GM23338 (cell line): ENCODE measurements at regions not wholly inside any gene's neighbourhood (a gene's known extent, or its start where the extent isn't known, plus 50 kb on each side); places are given as distances from the start of the nearest gene placed in this dataset.

Experiments
- ATAC-seq: fragments of 200-7000 bp; cut with Tn5 transposase; 3 replicates; pipeline ENCODE4 v1.9.1; 2020
- DNase-seq: peaks from one replicate; pipeline ENCODE4 v3.0.0-alpha.2; 2015; ENCODE audit warnings: low spot score
- H2AFZ ChIP-seq: fragments of 200-600 bp; sonication (generic); 2 replicates; pipeline ENCODE4 v1.8.0; 2016; ENCODE audit warnings: antibody characterized with exemption, mild to moderate bottlenecking, moderate library complexity
- H3F3A ChIP-seq: fragments of 200-600 bp; sonication (generic); replicated peaks from 2 replicates; pipeline ENCODE4 v1.8.0; 2017; ENCODE audit warnings: antibody characterized with exemption, mixed run types, low read depth
- H3K27ac ChIP-seq: fragments of 200-600 bp; sonication (generic); 2 replicates; pipeline ENCODE4 v1.6.1; 2016; ENCODE audit warnings: low read depth
- H3K27me3 ChIP-seq: fragments of 200-600 bp; sonication (generic); 2 replicates; pipeline ENCODE4 v1.8.0; 2016; ENCODE audit warnings: mild to moderate bottlenecking, mixed run types, moderate library complexity; ENCODE audit not compliant: insufficient read depth
- H3K36me3 ChIP-seq: fragments of 200-600 bp; sonication (generic); 2 replicates; pipeline ENCODE4 v1.8.0; 2016; ENCODE audit warnings: mild to moderate bottlenecking; ENCODE audit not compliant: insufficient read depth
- H3K4me1 ChIP-seq: fragments of 200-600 bp; sonication (generic); 2 replicates; pipeline ENCODE4 v1.8.0; 2016; ENCODE audit warnings: mild to moderate bottlenecking, moderate library complexity; ENCODE audit not compliant: insufficient read depth
- H3K4me2 ChIP-seq: fragments of 200-600 bp; sonication (generic); 2 replicates; pipeline ENCODE4 v1.7.1; 2017; ENCODE audit warnings: mixed run types
- H3K4me3 ChIP-seq: fragments of 200-600 bp; sonication (generic); 2 replicates; pipeline ENCODE4 v1.6.1; 2016; ENCODE audit warnings: mixed run types
- H3K79me2 ChIP-seq: fragments of 200-600 bp; sonication (generic); replicated peaks from 2 replicates; pipeline ENCODE4 v1.8.0; 2017; ENCODE audit warnings: mild to moderate bottlenecking; ENCODE audit not compliant: insufficient read depth
- H3K9me2 ChIP-seq: fragments of 200-600 bp; sonication (generic); 2 replicates; pipeline ENCODE4 v1.8.0; 2017; ENCODE audit not compliant: insufficient read depth
- H4K20me1 ChIP-seq: fragments of 200-600 bp; sonication (generic); replicated peaks from 2 replicates; pipeline ENCODE4 v1.8.0; 2017; ENCODE audit warnings: mild to moderate bottlenecking; ENCODE audit not compliant: insufficient read depth
- H3K27ac Mint-ChIP-seq: 2 replicates; pipeline ENCODE4 v1.8.0; 2020; ENCODE audit warnings: inconsistent platforms, mild to moderate bottlenecking, moderate library complexity, mixed read lengths
- H3K27me3 Mint-ChIP-seq: 3 replicates; pipeline ENCODE4 v1.8.0; 2022; ENCODE audit warnings: low read depth, mild to moderate bottlenecking, moderate library complexity, mixed read lengths, inconsistent platforms; ENCODE audit not compliant: insufficient read depth, poor library complexity
- H3K36me3 Mint-ChIP-seq: 3 replicates; pipeline ENCODE4 v1.8.0; 2021; ENCODE audit warnings: low read depth, mild to moderate bottlenecking, inconsistent platforms, moderate library complexity, mixed read lengths
- H3K4me1 Mint-ChIP-seq: 3 replicates; pipeline ENCODE4 v1.8.0; 2020; ENCODE audit warnings: mild to moderate bottlenecking, inconsistent platforms, mixed read lengths
- H3K4me3 Mint-ChIP-seq: 3 replicates; pipeline ENCODE4 v1.8.0; 2021; ENCODE audit warnings: moderate library complexity, mild to moderate bottlenecking, inconsistent platforms, mixed read lengths
- H3K9me3 Mint-ChIP-seq: 3 replicates; pipeline ENCODE4 v1.8.0; 2020; ENCODE audit warnings: moderate library complexity, mild to moderate bottlenecking, inconsistent platforms, mixed read lengths
- CREB1 ChIP-seq: fragments of 250-450 bp; sonication (Bioruptor Pico); IDR thresholded peaks from 2 replicates; pipeline ENCODE4 v1.5.0; 2020; ENCODE audit warnings: low read depth, mild to moderate bottlenecking, moderate library complexity
- EZH2 ChIP-seq: fragments of 200-600 bp; sonication (generic); IDR thresholded peaks from one replicate; pipeline ENCODE4 v1.8.0; 2017; ENCODE audit warnings: antibody characterized with exemption, mild to moderate bottlenecking, low read depth; ENCODE audit not compliant: unreplicated experiment
- EZH2phosphoT487 ChIP-seq: fragments of 200-600 bp; sonication (generic); IDR thresholded peaks from one replicate; pipeline ENCODE4 v1.8.1; 2018; ENCODE audit warnings: antibody characterized with exemption; ENCODE audit not compliant: unreplicated experiment
- JUNB ChIP-seq: IDR thresholded peaks from one replicate; pipeline ENCODE4 v1.6.1; 2016; ENCODE audit warnings: antibody characterized with exemption; ENCODE audit not compliant: unreplicated experiment
- NANOG ChIP-seq: IDR thresholded peaks from 2 replicates; pipeline ENCODE4 v1.6.1; 2016; ENCODE audit warnings: antibody characterized with exemption, borderline replicate concordance
- POLR2AphosphoS5 ChIP-seq: IDR thresholded peaks from 2 replicates; pipeline ENCODE4 v1.6.1; 2016; ENCODE audit warnings: antibody characterized with exemption, low read depth
- STAT1 ChIP-seq: IDR thresholded peaks from one replicate; pipeline ENCODE4 v1.6.1; 2016; ENCODE audit warnings: antibody characterized with exemption; ENCODE audit not compliant: unreplicated experiment
- ZNF114 ChIP-seq: fragments of 250-450 bp; sonication (Bioruptor Pico); IDR thresholded peaks from 2 replicates; pipeline ENCODE4 v1.5.0; 2020; ENCODE audit warnings: mild to moderate bottlenecking, moderate library complexity
- ZNF331 ChIP-seq: fragments of 250-450 bp; sonication (Bioruptor Pico); IDR thresholded peaks from 2 replicates; pipeline ENCODE4 v1.5.0; 2020; ENCODE audit warnings: low read depth, mild to moderate bottlenecking, moderate library complexity
- TF ChIP-seq, protein P1 (sequence below): IDR thresholded peaks from one replicate; pipeline ENCODE4 v1.6.1; 2018; ENCODE audit warnings: antibody characterized with exemption; ENCODE audit not compliant: unreplicated experiment
- TF ChIP-seq, protein P2 (sequence below): IDR thresholded peaks from 2 replicates; pipeline ENCODE4 v1.6.1; 2016; ENCODE audit warnings: antibody characterized with exemption
- TF ChIP-seq, protein P3 (sequence below): fragments of 250-450 bp; sonication (Bioruptor Pico); IDR thresholded peaks from 2 replicates; pipeline ENCODE4 v1.5.0; 2020; ENCODE audit warnings: mild to moderate bottlenecking, moderate library complexity
- TF ChIP-seq, protein P4 (sequence below), 2 experiments: fragments of 200-600 bp in 1 of 2; sonication (generic) in 1 of 2; conservative IDR thresholded peaks; 2 replicates each; pipeline versions ENCODE4 v1.5.1 to v1.6.1; 2016 to 2017; ENCODE audit warnings: antibody characterized with exemption in 2 of 2, low read depth in 2 of 2, mild to moderate bottlenecking in 2 of 2, moderate library complexity in 1 of 2

DNA sequence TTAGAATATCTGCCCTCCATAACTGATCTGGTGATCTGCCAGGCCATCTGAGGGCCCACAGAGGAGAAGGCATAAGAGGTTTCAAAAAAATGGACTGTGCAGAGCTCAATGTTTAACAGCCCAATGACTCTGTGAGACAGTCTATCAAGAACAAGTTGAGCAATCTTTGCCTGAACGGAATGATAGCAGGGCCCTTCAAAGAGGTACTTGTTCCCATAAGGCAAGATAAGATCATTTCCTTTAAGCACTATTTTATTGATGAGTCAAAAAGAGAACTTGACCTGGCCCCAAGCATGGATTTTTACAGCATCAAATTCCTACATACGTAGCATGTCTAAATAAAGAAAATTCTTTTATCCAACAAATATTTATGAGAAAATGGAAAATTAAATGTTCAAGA lies 182.8 kb downstream of the IDS start:
- Histone ChIP-seq H3K79me2 (no peaks in the 10 kb centered on the region), H3K36me3 (no peaks in the 10 kb centered on the region), H4K20me1 (no peaks in the 10 kb centered on the region), H3K27ac (no peak overlapping the region), H3K4me3 (no peak overlapping the region), H3F3A (no peaks in the 10 kb centered on the region), H3K27me3 (no peaks in the 10 kb centered on the region), H2AFZ (no peak overlapping the region), H3K4me1 (no peaks in the 10 kb centered on the region), H3K4me2 (no peak overlapping the region), H3K9me2 (no peaks in the 10 kb centered on the region)
- H3K4me3 Mint-ChIP-seq, result no peak overlapping the region
- peaks cover 10% of the 10 kb centered on the region for H3K9me3 Mint-ChIP-seq
- no peaks in the 10 kb centered on the region for H3K27me3 Mint-ChIP-seq
- TF ChIP-seq ZNF331, result no peak
- TF ChIP-seq, protein P1, sequence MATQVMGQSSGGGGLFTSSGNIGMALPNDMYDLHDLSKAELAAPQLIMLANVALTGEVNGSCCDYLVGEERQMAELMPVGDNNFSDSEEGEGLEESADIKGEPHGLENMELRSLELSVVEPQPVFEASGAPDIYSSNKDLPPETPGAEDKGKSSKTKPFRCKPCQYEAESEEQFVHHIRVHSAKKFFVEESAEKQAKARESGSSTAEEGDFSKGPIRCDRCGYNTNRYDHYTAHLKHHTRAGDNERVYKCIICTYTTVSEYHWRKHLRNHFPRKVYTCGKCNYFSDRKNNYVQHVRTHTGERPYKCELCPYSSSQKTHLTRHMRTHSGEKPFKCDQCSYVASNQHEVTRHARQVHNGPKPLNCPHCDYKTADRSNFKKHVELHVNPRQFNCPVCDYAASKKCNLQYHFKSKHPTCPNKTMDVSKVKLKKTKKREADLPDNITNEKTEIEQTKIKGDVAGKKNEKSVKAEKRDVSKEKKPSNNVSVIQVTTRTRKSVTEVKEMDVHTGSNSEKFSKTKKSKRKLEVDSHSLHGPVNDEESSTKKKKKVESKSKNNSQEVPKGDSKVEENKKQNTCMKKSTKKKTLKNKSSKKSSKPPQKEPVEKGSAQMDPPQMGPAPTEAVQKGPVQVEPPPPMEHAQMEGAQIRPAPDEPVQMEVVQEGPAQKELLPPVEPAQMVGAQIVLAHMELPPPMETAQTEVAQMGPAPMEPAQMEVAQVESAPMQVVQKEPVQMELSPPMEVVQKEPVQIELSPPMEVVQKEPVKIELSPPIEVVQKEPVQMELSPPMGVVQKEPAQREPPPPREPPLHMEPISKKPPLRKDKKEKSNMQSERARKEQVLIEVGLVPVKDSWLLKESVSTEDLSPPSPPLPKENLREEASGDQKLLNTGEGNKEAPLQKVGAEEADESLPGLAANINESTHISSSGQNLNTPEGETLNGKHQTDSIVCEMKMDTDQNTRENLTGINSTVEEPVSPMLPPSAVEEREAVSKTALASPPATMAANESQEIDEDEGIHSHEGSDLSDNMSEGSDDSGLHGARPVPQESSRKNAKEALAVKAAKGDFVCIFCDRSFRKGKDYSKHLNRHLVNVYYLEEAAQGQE, result no peak
- TF ChIP-seq STAT1, result no peak
- TF ChIP-seq, protein P2, sequence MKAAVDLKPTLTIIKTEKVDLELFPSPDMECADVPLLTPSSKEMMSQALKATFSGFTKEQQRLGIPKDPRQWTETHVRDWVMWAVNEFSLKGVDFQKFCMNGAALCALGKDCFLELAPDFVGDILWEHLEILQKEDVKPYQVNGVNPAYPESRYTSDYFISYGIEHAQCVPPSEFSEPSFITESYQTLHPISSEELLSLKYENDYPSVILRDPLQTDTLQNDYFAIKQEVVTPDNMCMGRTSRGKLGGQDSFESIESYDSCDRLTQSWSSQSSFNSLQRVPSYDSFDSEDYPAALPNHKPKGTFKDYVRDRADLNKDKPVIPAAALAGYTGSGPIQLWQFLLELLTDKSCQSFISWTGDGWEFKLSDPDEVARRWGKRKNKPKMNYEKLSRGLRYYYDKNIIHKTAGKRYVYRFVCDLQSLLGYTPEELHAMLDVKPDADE, result no peak
- no peak for TF ChIP-seq JUNB
- no peak for TF ChIP-seq POLR2AphosphoS5
- no peak for TF ChIP-seq ZNF114
- TF ChIP-seq, protein P3, sequence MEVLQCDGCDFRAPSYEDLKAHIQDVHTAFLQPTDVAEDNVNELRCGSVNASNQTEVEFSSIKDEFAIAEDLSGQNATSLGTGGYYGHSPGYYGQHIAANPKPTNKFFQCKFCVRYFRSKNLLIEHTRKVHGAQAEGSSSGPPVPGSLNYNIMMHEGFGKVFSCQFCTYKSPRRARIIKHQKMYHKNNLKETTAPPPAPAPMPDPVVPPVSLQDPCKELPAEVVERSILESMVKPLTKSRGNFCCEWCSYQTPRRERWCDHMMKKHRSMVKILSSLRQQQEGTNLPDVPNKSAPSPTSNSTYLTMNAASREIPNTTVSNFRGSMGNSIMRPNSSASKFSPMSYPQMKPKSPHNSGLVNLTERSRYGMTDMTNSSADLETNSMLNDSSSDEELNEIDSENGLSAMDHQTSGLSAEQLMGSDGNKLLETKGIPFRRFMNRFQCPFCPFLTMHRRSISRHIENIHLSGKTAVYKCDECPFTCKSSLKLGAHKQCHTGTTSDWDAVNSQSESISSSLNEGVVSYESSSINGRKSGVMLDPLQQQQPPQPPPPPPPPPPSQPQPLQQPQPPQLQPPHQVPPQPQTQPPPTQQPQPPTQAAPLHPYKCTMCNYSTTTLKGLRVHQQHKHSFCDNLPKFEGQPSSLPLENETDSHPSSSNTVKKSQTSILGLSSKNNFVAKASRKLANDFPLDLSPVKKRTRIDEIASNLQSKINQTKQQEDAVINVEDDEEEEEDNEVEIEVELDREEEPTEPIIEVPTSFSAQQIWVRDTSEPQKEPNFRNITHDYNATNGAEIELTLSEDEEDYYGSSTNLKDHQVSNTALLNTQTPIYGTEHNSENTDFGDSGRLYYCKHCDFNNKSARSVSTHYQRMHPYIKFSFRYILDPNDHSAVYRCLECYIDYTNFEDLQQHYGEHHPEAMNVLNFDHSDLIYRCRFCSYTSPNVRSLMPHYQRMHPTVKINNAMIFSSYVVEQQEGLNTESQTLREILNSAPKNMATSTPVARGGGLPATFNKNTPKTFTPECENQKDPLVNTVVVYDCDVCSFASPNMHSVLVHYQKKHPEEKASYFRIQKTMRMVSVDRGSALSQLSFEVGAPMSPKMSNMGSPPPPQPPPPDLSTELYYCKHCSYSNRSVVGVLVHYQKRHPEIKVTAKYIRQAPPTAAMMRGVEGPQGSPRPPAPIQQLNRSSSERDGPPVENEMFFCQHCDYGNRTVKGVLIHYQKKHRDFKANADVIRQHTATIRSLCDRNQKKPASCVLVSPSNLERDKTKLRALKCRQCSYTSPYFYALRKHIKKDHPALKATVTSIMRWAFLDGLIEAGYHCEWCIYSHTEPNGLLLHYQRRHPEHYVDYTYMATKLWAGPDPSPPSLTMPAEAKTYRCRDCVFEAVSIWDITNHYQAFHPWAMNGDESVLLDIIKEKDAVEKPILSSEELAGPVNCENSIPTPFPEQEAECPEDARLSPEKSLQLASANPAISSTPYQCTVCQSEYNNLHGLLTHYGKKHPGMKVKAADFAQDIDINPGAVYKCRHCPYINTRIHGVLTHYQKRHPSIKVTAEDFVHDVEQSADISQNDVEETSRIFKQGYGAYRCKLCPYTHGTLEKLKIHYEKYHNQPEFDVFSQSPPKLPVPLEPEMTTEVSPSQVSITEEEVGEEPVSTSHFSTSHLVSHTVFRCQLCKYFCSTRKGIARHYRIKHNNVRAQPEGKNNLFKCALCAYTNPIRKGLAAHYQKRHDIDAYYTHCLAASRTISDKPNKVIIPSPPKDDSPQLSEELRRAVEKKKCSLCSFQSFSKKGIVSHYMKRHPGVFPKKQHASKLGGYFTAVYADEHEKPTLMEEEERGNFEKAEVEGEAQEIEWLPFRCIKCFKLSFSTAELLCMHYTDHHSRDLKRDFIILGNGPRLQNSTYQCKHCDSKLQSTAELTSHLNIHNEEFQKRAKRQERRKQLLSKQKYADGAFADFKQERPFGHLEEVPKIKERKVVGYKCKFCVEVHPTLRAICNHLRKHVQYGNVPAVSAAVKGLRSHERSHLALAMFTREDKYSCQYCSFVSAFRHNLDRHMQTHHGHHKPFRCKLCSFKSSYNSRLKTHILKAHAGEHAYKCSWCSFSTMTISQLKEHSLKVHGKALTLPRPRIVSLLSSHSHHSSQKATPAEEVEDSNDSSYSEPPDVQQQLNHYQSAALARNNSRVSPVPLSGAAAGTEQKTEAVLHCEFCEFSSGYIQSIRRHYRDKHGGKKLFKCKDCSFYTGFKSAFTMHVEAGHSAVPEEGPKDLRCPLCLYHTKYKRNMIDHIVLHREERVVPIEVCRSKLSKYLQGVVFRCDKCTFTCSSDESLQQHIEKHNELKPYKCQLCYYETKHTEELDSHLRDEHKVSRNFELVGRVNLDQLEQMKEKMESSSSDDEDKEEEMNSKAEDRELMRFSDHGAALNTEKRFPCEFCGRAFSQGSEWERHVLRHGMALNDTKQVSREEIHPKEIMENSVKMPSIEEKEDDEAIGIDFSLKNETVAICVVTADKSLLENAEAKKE, result no peak
- no peak for TF ChIP-seq CREB1 (CRISPR knock-in tag)
- TF ChIP-seq EZH2, result no peak
- TF ChIP-seq, protein P4, sequence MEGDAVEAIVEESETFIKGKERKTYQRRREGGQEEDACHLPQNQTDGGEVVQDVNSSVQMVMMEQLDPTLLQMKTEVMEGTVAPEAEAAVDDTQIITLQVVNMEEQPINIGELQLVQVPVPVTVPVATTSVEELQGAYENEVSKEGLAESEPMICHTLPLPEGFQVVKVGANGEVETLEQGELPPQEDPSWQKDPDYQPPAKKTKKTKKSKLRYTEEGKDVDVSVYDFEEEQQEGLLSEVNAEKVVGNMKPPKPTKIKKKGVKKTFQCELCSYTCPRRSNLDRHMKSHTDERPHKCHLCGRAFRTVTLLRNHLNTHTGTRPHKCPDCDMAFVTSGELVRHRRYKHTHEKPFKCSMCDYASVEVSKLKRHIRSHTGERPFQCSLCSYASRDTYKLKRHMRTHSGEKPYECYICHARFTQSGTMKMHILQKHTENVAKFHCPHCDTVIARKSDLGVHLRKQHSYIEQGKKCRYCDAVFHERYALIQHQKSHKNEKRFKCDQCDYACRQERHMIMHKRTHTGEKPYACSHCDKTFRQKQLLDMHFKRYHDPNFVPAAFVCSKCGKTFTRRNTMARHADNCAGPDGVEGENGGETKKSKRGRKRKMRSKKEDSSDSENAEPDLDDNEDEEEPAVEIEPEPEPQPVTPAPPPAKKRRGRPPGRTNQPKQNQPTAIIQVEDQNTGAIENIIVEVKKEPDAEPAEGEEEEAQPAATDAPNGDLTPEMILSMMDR (conservative IDR thresholded peaks at IDR 0.05; ENCODE audit: low read depth in 2 of 2), result no peak
- TF ChIP-seq NANOG, result no peak
- no peak for TF ChIP-seq EZH2phosphoT487
- H3K4me1 Mint-ChIP-seq, result no peaks in the 10 kb centered on the region
- H3K36me3 Mint-ChIP-seq, result peaks cover 5% of the 10 kb centered on the region; the same call in 2 of the 3 replicates
- no peak overlapping the region for H3K27ac Mint-ChIP-seq
- ATAC-seq (no peak), DNase-seq (no peak)
